Cardiac fibroblast (primary cell): ENCODE measurements at regions not wholly inside any gene's neighbourhood (a gene's known extent, or its start where the extent isn't known, plus 50 kb on each side); places are given as distances from the start of the nearest gene placed in this dataset.
A peak's percentile ranks its signal among the peaks of the same experiment; 100 is the strongest.

Source experiments
- DNase-seq, 2 donors: peaks; one replicate each; pipeline versions ENCODE4 v3.0.0 to v3.0.0-alpha.2; 2010; ENCODE audit warnings: low read depth in 2 of 2
- H3K4me3 ChIP-seq, 2 donors: replicated peaks in 1 of 2; 1 replicate in 1 of 2; 2 replicates in 1 of 2; pipeline ENCODE4 v1.5.1; 2011; ENCODE audit warnings: low read depth in 2 of 2, low read length in 2 of 2, mild to moderate bottlenecking in 2 of 2, moderate library complexity in 1 of 2
- CTCF ChIP-seq: IDR thresholded peaks from one replicate; pipeline ENCODE4 v1.5.1; 2011; ENCODE audit warnings: low read depth, mild to moderate bottlenecking, low read length, inconsistent platforms

- H3K4me3 ChIP-seq = no peak overlapping the region
- TF ChIP-seq CTCF = no peak
- peak in 1 of 2 donors; percentile 15 for DNase-seq
Observed at GRCh38 chr14:27242874-27243273, 645.0 kb upstream of the NOVA1 start.

GRCh38 chr14:27243365-27243764 lies 645.5 kb upstream of the NOVA1 start:
- DNase-seq = no peak
- no peak overlapping the region for H3K4me3 ChIP-seq

DNA sequence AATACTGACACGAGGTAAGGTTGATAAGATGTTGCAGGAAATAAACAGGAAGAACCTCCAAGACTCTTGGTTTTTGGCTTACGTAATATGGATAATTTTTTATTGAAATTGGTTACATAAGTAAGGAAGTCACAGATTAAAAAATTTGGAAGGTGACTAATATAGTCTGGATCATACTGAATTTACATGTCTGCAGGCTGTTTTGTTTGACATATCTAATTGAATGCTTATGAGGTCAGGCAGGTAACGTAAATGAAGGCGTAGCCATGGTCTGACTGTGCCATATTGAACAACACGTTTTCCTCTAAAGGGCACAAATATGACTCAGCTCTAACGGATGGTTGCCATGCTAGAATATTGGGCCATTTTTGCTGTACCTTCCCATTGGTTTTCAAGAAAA lies 648.1 kb upstream of the NOVA1 start:
- H3K4me3 ChIP-seq = no peak overlapping the region
- no peak for DNase-seq
- TF ChIP-seq CTCF = no peak

More at GRCh38 chr14:27243365-27243764, 645.5 kb upstream of the NOVA1 start:
- TF ChIP-seq CTCF = no peak

- DNase-seq = no peak
- no peak for TF ChIP-seq CTCF
- no peak overlapping the region for H3K4me3 ChIP-seq
Observed at GRCh38 chr14:27253966-27254365, 656.1 kb upstream of the NOVA1 start.

- no peak for TF ChIP-seq CTCF
- no peak for DNase-seq
Observed at GRCh38 chr14:27256805-27257204, 659.0 kb upstream of the NOVA1 start.

GRCh38 chr14:27267876-27268275 lies 670.0 kb upstream of the NOVA1 start:
- no peak for DNase-seq
- H3K4me3 ChIP-seq = no peak overlapping the region
- TF ChIP-seq CTCF = no peak

More at GRCh38 chr14:27256805-27257204, 659.0 kb upstream of the NOVA1 start:
- no peak overlapping the region for H3K4me3 ChIP-seq

GRCh38 chr14:27270716-27271115 lies 672.9 kb upstream of the NOVA1 start:
- no peak for TF ChIP-seq CTCF
- DNase-seq = no peak
- H3K4me3 ChIP-seq = no peak overlapping the region
